Upper lobe of left lung (tissue), 4 donors: ENCODE measurements at regions not wholly inside any gene's neighbourhood (a gene's known extent, or its start where the extent isn't known, plus 50 kb on each side); places are given as distances from the start of the nearest gene placed in this dataset.

ENCODE experiments used
- CTCF ChIP-seq, 6 experiments: fragments of 450-650 bp in 4 of 6; fragments of 200-600 bp in 2 of 6; sonication (generic) in 2 of 6; IDR thresholded peaks; one replicate each; pipeline ENCODE4 v1.5.1; 2016 to 2019; ENCODE audit warnings: antibody characterized with exemption in 6 of 6
- POLR2A ChIP-seq, 4 donors: fragments of 450-650 bp; IDR thresholded peaks; one replicate each; pipeline ENCODE4 v1.5.1; 2016 to 2017; ENCODE audit warnings: antibody characterized with exemption in 4 of 4, mild to moderate bottlenecking in 2 of 4
- POLR2AphosphoS5 ChIP-seq, 2 donors: sonication (generic); formaldehyde crosslinking; IDR thresholded peaks; one replicate each; pipeline ENCODE4 v1.5.1; 2017; ENCODE audit warnings: antibody characterized with exemption in 2 of 2

- TF ChIP-seq POLR2A (IDR thresholded peaks at IDR 0.05) (no peak), CTCF (IDR thresholded peaks at IDR 0.05) (no peak), POLR2AphosphoS5 (IDR thresholded peaks at IDR 0.05) (no peak)
Measured at GRCh38 chr15:95288626-95289025, 1041.9 kb upstream of the NR2F2 start.
